HG02571 (cell line): ENCODE measurements at regions not wholly inside any gene's neighbourhood (a gene's known extent, or its start where the extent isn't known, plus 50 kb on each side); places are given as distances from the start of the nearest gene placed in this dataset.

Experiments
- ATAC-seq: cut with Tn5 transposase; IDR thresholded peaks from one replicate; pipeline ENCODE4 v1.9.1; 2021; ENCODE audit warnings: mild to moderate bottlenecking, moderate library complexity; ENCODE audit not compliant: unreplicated experiment

GRCh38 chr13:109454167-109454917, 332.0 kb downstream of the IRS2 start:
- ATAC-seq: no peak

- no peak for ATAC-seq
Observed at GRCh38 chr13:109451726-109452125, 334.7 kb downstream of the IRS2 start.

GRCh38 chr13:109448629-109449028, 337.8 kb downstream of the IRS2 start:
- no peak for ATAC-seq

GRCh38 chr13:109447667-109448066, 338.7 kb downstream of the IRS2 start:
- ATAC-seq: no peak

- no peak for ATAC-seq
Observed at GRCh38 chr13:109440320-109440719, 346.1 kb downstream of the IRS2 start.

- no peak for ATAC-seq
Observed at GRCh38 chr13:109439813-109440212, 346.6 kb downstream of the IRS2 start.

- ATAC-seq: no peak
Observed at GRCh38 chr13:109436841-109437240, 349.5 kb downstream of the IRS2 start.

- no peak for ATAC-seq
Observed at GRCh38 chr13:109436055-109436622, 350.2 kb downstream of the IRS2 start.

GRCh38 chr13:109431217-109431616, 355.2 kb downstream of the IRS2 start:
- no peak for ATAC-seq

- ATAC-seq: no peak
Observed at GRCh38 chr13:109428146-109428545, 358.2 kb downstream of the IRS2 start.

- ATAC-seq: no peak
Observed at GRCh38 chr13:109427695-109428094, 358.7 kb downstream of the IRS2 start.

- no peak for ATAC-seq
Observed at GRCh38 chr13:109427148-109427547, 359.2 kb downstream of the IRS2 start.

- ATAC-seq: no peak
Observed at GRCh38 chr13:109426690-109426990, 359.7 kb downstream of the IRS2 start.

- ATAC-seq: no peak
Observed at GRCh38 chr13:109425821-109426689, 360.3 kb downstream of the IRS2 start.

GRCh38 chr13:109422161-109422560, 364.2 kb downstream of the IRS2 start:
- ATAC-seq: no peak

- no peak for ATAC-seq
Observed at GRCh38 chr13:109419896-109420295, 366.5 kb downstream of the IRS2 start.

- no peak for ATAC-seq
Observed at GRCh38 chr13:109418111-109418510, 368.3 kb downstream of the IRS2 start.

- ATAC-seq: no peak
Observed at GRCh38 chr13:109416001-109416400, 370.4 kb downstream of the IRS2 start.

- ATAC-seq: no peak
Observed at GRCh38 chr13:109415057-109415456, 371.3 kb downstream of the IRS2 start.

- no peak for ATAC-seq
Observed at GRCh38 chr13:109412283-109412901, 374.0 kb downstream of the IRS2 start.

- no peak for ATAC-seq
Observed at GRCh38 chr13:109410868-109411267, 375.5 kb downstream of the IRS2 start.
